Subcutaneous abdominal adipose tissue (tissue), 5 donors: ENCODE measurements at regions not wholly inside any gene's neighbourhood (a gene's known extent, or its start where the extent isn't known, plus 50 kb on each side); places are given as distances from the start of the nearest gene placed in this dataset.

Experiments
- H3K27ac ChIP-seq: one replicate; pipeline ENCODE4 v1.7.0; 2013; ENCODE audit warnings: low read depth, mild to moderate bottlenecking, inconsistent platforms, low read length, moderate library complexity
- H3K27me3 ChIP-seq, 5 donors: one replicate each; pipeline ENCODE4 v1.7.0; 2013; ENCODE audit warnings: low read length in 5 of 5, inconsistent platforms in 1 of 5; ENCODE audit not compliant: control insufficient read depth in 5 of 5, insufficient read depth in 4 of 5
- H3K36me3 ChIP-seq, 5 donors: one replicate each; pipeline ENCODE4 v1.7.0; 2013; ENCODE audit warnings: low read length in 5 of 5; ENCODE audit not compliant: control insufficient read depth in 5 of 5, insufficient read depth in 5 of 5
- H3K4me1 ChIP-seq, 5 donors: one replicate each; pipeline ENCODE4 v1.7.0; 2013; ENCODE audit warnings: low read length in 5 of 5, mild to moderate bottlenecking in 3 of 5, moderate library complexity in 1 of 5; ENCODE audit not compliant: control insufficient read depth in 5 of 5, insufficient read depth in 5 of 5
- H3K4me3 ChIP-seq, 5 donors: one replicate each; pipeline ENCODE4 v1.7.0; 2013; ENCODE audit warnings: low read length in 5 of 5, low read depth in 1 of 5
- H3K9ac ChIP-seq, 5 donors: one replicate each; pipeline ENCODE4 v1.7.0; 2013; ENCODE audit warnings: low read length in 5 of 5, mild to moderate bottlenecking in 4 of 5, moderate library complexity in 3 of 5
- H3K9me3 ChIP-seq, 5 donors: one replicate each; pipeline ENCODE4 v1.7.0; 2013; ENCODE audit warnings: low read length in 5 of 5; ENCODE audit not compliant: control insufficient read depth in 5 of 5
- donor health status: healthy.
- donor health status: healthy.
- donor health status: healthy.
- donor health status: healthy.
- donor health status: healthy.

DNA sequence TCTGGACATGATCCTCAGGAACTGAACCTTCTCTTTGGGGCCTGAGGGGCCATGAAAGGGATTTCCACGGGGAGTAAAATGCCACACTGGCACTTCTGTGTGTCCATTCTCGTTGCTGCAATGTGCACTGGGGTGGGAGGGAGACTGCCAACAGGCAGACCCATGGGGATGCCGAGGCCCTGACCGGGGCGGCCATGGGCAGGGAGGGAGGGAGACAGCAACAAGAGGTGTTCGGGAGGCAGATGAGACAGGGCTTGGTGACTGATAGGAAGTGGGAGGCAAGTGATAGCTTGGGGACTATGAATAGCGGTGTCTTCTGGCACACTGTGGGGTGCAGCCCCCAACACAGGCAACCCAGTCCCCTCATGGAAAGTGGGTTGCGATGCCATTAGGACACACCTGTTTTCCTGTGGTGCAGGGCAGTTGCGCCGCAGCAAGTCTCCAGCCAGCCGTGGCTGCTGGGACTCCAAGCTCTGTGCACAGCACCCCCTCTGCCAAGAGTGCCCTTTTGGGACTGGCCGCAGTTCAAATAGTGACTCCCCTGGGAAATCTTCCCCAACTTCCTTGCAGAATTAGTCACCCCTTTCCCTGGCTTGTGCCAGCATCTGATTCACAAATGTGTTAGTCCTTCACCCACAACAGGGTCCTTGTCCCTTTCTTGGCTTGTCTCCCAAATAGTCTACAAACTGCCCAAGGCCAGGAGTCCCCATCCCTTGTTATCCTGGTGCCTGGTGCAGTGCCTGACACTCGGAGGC, 88.8 kb downstream of the CHST1 start:
- Histone ChIP-seq H3K4me3 (no peak overlapping the region), H3K9ac (no peak overlapping the region), H3K27ac (no peak overlapping the region), H3K36me3 (no peaks in the 10 kb centered on the region), H3K4me1 (no peaks in the 10 kb centered on the region), H3K27me3 (peaks cover 12 to 37% (median 33%) of the 10 kb centered on the region in 5 donors), H3K9me3 (no peaks in the 10 kb centered on the region)

DNA sequence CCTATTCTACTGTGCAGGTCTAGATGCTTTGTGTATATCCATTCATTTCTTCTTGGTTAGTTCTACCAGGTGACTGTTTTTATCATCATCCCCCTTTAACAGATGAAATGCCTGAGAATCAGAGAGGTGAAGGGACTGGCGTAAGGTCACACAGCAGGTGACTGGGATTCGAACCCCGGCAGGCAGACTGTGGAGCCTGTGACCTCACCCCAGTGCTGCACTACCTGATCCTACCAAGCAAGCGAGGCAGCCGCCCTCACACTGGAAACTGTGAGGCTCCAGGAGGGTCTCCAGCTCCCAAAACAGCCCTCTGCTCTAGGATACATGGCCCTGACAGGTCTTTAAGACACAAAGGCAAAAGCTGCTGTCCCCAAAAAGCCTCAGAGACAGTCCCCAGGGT, 91.7 kb downstream of the CHST1 start:
- no peaks in the 10 kb centered on the region for H3K36me3 ChIP-seq
- no peaks in the 10 kb centered on the region for H3K9me3 ChIP-seq
- H3K9ac ChIP-seq: no peak overlapping the region
- H3K4me3 ChIP-seq: no peak overlapping the region
- no peak overlapping the region for H3K27ac ChIP-seq
- peaks cover 12 to 37% (median 33%) of the 10 kb centered on the region in 5 donors for H3K27me3 ChIP-seq
- no peaks in the 10 kb centered on the region for H3K4me1 ChIP-seq

DNA sequence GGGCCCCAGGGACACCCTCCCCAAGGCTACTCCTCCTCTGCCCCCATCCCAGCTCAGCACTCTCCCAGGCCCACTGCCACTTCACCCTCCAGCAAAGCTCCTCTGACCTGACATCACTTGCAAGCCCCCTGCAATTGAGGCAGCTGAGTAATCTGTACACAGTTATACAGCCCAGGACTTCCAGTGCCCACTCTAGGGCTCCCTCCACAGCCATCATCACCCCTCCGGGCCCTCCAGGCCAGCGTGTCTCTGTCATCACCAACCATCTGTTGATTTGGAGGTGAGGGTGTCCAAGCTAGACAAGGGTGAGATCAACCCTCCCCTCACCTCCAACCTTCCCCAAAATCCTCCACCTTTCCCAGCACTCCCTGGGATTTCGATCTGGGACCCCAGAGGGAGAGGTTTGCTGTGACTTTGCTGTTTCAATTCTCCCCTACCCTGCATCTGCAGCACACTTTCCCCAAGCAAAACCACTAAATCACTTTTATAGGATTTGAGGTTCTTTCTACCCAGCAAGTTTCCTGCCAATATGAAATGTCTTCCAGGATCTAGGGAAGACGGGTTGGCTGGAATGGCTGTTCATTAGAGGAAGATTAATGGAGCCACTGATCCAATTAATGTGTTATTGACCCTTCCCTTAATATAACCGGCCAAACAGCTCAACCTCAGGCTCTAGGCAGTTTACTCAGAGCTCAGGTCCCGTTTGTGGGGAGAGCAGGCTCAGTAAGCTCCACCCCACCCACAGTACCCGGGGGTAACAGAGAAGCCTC, 92.9 kb downstream of the CHST1 start:
- Histone ChIP-seq H3K9ac (no peak overlapping the region), H3K36me3 (no peaks in the 10 kb centered on the region), H3K4me3 (no peak overlapping the region), H3K4me1 (no peaks in the 10 kb centered on the region), H3K27me3 (peaks cover 12 to 33% (median 28%) of the 10 kb centered on the region in 5 donors), H3K9me3 (no peaks in the 10 kb centered on the region), H3K27ac (no peak overlapping the region)

DNA sequence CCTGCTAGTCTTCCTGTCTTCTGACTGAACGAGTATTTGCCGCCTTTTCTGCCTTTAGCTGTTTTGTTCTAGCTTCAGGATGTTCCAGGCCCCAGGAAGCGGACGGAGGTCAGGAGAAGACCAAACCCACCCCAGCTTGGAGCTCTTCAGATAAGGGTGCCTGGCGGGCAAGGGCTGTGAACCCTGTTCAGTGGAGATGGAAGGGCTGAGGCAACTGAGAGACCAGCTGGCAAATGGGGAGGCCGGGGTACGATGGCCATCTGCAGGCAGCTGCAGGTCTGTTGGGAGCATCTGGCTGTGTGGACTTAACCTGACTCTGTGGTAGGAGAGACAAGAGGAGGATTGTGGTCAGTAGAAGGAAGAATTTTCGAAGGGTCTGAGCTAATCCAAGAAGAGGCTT, 95.6 kb downstream of the CHST1 start:
- Histone ChIP-seq H3K4me1 (no peaks in the 10 kb centered on the region), H3K4me3 (no peak overlapping the region), H3K9me3 (no peaks in the 10 kb centered on the region), H3K9ac (no peak overlapping the region), H3K27me3 (peaks cover 5 to 12% (median 8%) of the 10 kb centered on the region in 5 donors), H3K27ac (no peak overlapping the region), H3K36me3 (no peaks in the 10 kb centered on the region)

DNA sequence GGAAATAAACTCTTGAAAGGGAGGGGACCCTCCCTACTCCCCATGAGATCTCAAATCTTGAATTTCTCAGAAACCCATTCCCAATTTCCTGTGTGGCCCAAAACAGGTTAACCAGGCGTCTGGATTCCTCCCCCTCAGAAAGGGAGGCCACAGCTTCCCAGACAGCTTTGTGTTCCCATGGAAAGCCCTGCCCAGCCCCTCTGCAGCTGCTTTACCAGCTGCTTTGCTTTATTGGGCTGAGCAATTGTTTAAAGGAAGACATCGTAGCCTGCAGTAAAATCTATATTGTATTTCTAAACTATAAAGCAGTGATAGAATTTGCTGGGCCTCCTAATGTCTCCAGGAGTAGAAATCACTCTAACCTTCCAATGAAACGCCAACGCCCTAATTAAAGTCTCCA, 97.4 kb downstream of the CHST1 start:
- H3K27me3 ChIP-seq: peaks cover 6 to 13% (median 10%) of the 10 kb centered on the region in 5 donors
- no peak overlapping the region for H3K9ac ChIP-seq
- H3K36me3 ChIP-seq: no peaks in the 10 kb centered on the region
- no peaks in the 10 kb centered on the region for H3K4me1 ChIP-seq
- H3K27ac ChIP-seq: no peak overlapping the region
- H3K9me3 ChIP-seq: no peaks in the 10 kb centered on the region
- H3K4me3 ChIP-seq: no peak overlapping the region

DNA sequence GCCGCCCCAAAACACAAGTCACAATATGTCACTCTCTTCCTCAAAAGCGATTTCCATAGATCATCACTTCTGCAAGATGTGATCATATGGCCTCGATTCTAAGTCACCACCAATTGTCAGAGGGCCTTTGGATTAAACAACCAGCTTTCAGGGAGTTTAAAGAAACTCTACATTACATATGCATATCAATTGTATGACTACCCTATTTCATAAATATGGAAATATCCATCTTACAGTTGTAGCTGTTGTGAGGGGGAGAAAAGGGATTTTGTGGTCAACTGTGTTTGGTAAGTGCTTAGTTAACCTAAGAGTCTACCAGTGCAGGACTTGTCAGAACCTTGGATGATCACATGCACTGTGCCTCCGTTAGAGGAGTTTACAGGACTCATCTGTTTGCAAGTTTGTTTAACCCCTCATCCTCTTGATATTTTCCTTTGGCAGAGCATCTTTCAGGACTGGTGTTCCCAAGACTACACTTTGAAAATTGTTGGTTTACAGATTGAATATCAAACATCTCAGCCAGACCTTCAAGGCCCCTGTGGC, 99.9 kb downstream of the CHST1 start:
- H3K4me3 ChIP-seq: no peak overlapping the region
- peaks cover 3 to 16% (median 10%) of the 10 kb centered on the region in 5 donors for H3K27me3 ChIP-seq
- H3K9me3 ChIP-seq: no peaks in the 10 kb centered on the region
- no peak overlapping the region for H3K27ac ChIP-seq
- H3K36me3 ChIP-seq: no peaks in the 10 kb centered on the region
- H3K4me1 ChIP-seq: peaks cover 0 to 7% (median 0%) of the 10 kb centered on the region in 5 donors
- H3K9ac ChIP-seq: no peak overlapping the region

DNA sequence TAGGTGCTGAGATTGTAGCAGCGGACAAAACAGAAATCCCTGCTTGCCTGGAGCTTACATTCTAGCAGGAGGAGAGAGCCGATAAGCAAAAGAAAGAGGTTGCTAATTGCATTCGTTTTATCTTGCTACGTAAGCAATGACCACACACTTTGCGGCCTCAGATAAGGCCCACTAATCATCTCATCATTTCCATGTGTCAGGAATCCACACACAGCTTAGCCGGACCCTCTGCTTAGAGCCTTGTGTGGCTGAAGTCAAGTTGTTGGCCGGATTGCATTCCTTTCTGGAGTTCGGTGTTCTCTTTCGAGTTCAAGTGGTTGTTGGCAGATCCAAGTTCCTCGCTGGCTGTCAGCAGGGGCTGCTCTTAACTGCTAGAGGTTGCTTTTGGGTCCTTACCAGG, 101.6 kb downstream of the CHST1 start:
- Histone ChIP-seq H3K9ac (no peak overlapping the region), H3K4me1 (peaks cover 0 to 13% (median 0%) of the 10 kb centered on the region in 5 donors), H3K27ac (no peak overlapping the region), H3K9me3 (no peaks in the 10 kb centered on the region), H3K4me3 (no peak overlapping the region), H3K36me3 (no peaks in the 10 kb centered on the region), H3K27me3 (peaks cover 0 to 16% (median 10%) of the 10 kb centered on the region in 5 donors)

DNA sequence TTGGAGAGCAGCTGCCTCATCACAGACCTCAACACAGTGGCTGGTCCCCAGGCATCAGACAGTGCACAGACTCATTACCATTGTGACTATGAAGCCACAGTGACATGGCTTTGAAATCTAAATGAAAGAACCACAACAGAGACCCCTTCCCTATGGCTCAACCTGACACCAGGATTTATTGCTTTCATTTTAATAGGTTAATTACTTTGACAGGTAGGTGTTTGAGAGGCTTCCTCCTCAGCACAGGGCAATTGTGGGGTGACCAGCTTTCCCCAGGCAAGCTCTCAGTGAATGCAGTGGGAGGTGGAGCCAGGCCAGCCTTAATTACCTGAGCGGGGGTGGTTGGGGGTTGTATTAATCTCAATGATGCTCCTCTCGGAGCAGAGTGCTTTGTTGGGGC, 102.3 kb downstream of the CHST1 start:
- H3K36me3 ChIP-seq: no peaks in the 10 kb centered on the region
- no peak overlapping the region for H3K27ac ChIP-seq
- H3K9me3 ChIP-seq: no peaks in the 10 kb centered on the region
- peaks cover 0 to 16% (median 10%) of the 10 kb centered on the region in 5 donors for H3K27me3 ChIP-seq
- peaks cover 0 to 13% (median 0%) of the 10 kb centered on the region in 5 donors for H3K4me1 ChIP-seq
- no peak overlapping the region for H3K9ac ChIP-seq
- H3K4me3 ChIP-seq: no peak overlapping the region

DNA sequence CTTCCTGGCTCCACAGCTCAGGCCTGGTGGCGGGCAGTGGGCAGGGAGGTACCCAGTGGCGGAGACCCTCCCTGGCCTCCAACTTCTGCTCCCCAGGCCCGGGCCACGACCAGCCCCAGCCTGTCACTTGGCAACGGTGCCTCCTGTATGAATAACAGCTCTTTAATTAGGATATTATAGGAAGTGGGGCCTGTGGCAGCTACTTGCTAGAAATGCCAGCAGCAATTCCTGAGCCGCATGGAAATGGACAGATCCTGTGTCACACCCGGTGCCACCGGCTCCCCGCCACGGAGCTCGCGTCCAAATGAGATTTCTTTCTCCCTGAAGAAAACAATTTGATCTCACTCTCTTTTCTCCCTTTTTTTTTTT, 104.5 kb downstream of the CHST1 start:
- H3K27me3 ChIP-seq: peaks cover 0 to 16% (median 10%) of the 10 kb centered on the region in 5 donors

More for the DNA sequence above, 104.5 kb downstream of the CHST1 start:
- H3K4me1 ChIP-seq: peaks cover 0 to 13% (median 0%) of the 10 kb centered on the region in 5 donors
- H3K27ac ChIP-seq: no peak overlapping the region
- no peak overlapping the region for H3K9ac ChIP-seq
- no peaks in the 10 kb centered on the region for H3K36me3 ChIP-seq
- H3K9me3 ChIP-seq: peaks cover 0 to 6% (median 4%) of the 10 kb centered on the region in 5 donors
- H3K4me3 ChIP-seq: no peak overlapping the region
